ENCODE measurements at regions not wholly inside any gene's neighbourhood (a gene's known extent, or its start where the extent isn't known, plus 50 kb on each side); places are given as distances from the start of the nearest gene placed in this dataset.
"Not testable (repeated sequence)": the region's sequence is repeated elsewhere in the genome, so short reads cannot be mapped to it uniquely, and the experiment has no call there.

GRCh38 chrX:92430574-92430973 lies 651.4 kb downstream of the PCDH11X start:
- not testable (repeated sequence) for H3K9me3 ChIP-seq (ENCODE audit: low read depth); H4K20me1 ChIP-seq (ENCODE audit: insufficient read depth, poor library complexity, severe bottlenecking); H3K36me3 ChIP-seq (replicated peaks; ENCODE audit: insufficient read depth, low read depth); H3K27ac ChIP-seq; H3K79me2 ChIP-seq; H2AFZ ChIP-seq; H3K4me1 ChIP-seq (ENCODE audit: insufficient read depth); H3K4me3 ChIP-seq; H3K9me2 ChIP-seq (replicated peaks; ENCODE audit: insufficient read depth); DNase-seq (ENCODE audit: low spot score); H3K4me2 ChIP-seq; H3K27me3 ChIP-seq

- WGBS (ENCODE audit: low lambda C conversion rate, missing lambda C conversion rate) = 96% methylated on average over 13 of the region's 13 CpGs
- H3K79me2 ChIP-seq; H3K27me3 ChIP-seq; H3K4me2 ChIP-seq; H3K9me2 ChIP-seq (replicated peaks; ENCODE audit: insufficient read depth); H2AFZ ChIP-seq; H4K20me1 ChIP-seq (ENCODE audit: insufficient read depth, poor library complexity, severe bottlenecking); H3K9me3 ChIP-seq (ENCODE audit: low read depth); H3K36me3 ChIP-seq (replicated peaks; ENCODE audit: insufficient read depth, low read depth); DNase-seq (ENCODE audit: low spot score); H3K4me1 ChIP-seq (ENCODE audit: insufficient read depth); H3K27ac ChIP-seq; H3K4me3 ChIP-seq: not testable (repeated sequence)
Observed at GRCh38 chrX:92460539-92460938, 681.4 kb downstream of the PCDH11X start.

- DNase-seq (ENCODE audit: low spot score); H3K79me2 ChIP-seq; H2AFZ ChIP-seq; H3K27me3 ChIP-seq; H3K9me3 ChIP-seq (ENCODE audit: low read depth); H3K4me3 ChIP-seq; H4K20me1 ChIP-seq (ENCODE audit: insufficient read depth, poor library complexity, severe bottlenecking); H3K4me2 ChIP-seq; H3K27ac ChIP-seq; H3K9me2 ChIP-seq (replicated peaks; ENCODE audit: insufficient read depth); H3K4me1 ChIP-seq (ENCODE audit: insufficient read depth); H3K36me3 ChIP-seq (replicated peaks; ENCODE audit: insufficient read depth, low read depth): not testable (repeated sequence)
- WGBS (ENCODE audit: low lambda C conversion rate, missing lambda C conversion rate) = 92% methylated on average over 3 of the region's 3 CpGs
Observed at GRCh38 chrX:92480165-92480564, 701.0 kb downstream of the PCDH11X start.

GRCh38 chrX:92485487-92485886 lies 706.3 kb downstream of the PCDH11X start:
- DNase-seq (ENCODE audit: low spot score); H3K9me2 ChIP-seq (replicated peaks; ENCODE audit: insufficient read depth); H3K79me2 ChIP-seq; H3K4me2 ChIP-seq; H3K36me3 ChIP-seq (replicated peaks; ENCODE audit: insufficient read depth, low read depth); H2AFZ ChIP-seq; H3K27me3 ChIP-seq; H4K20me1 ChIP-seq (ENCODE audit: insufficient read depth, poor library complexity, severe bottlenecking); H3K4me3 ChIP-seq; H3K27ac ChIP-seq; H3K9me3 ChIP-seq (ENCODE audit: low read depth); H3K4me1 ChIP-seq (ENCODE audit: insufficient read depth): not testable (repeated sequence)
- WGBS (ENCODE audit: low lambda C conversion rate, missing lambda C conversion rate) = 91% methylated on average over 3 of the region's 3 CpGs

DNA sequence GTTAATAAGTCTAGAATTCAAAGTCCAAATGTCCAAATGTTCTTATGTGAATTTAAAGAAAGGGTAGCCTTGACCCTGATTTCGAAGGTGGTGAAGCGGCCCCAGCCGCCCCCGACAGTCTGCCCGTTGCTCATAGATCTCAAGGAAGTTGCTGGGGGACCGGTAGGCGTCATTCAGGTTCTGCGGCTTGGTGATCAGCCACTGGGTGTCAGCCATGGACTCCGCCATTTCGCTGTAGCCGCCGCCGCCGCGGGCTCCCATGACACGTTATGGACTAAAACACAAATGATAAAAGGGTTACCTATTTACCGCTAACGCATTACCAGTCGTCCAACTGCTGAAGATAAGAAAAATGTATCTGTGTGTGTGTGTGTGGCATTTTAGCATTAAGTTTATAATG lies 736.1 kb downstream of the PCDH11X start:
- H3K4me1 ChIP-seq (ENCODE audit: insufficient read depth); H3K4me2 ChIP-seq; H3K9me2 ChIP-seq (replicated peaks; ENCODE audit: insufficient read depth); H3K27ac ChIP-seq; H3K79me2 ChIP-seq; H3K36me3 ChIP-seq (replicated peaks; ENCODE audit: insufficient read depth, low read depth); DNase-seq (ENCODE audit: low spot score); H4K20me1 ChIP-seq (ENCODE audit: insufficient read depth, poor library complexity, severe bottlenecking); H3K27me3 ChIP-seq; H3K4me3 ChIP-seq; H3K9me3 ChIP-seq (ENCODE audit: low read depth); H2AFZ ChIP-seq: not testable (repeated sequence)
- WGBS (ENCODE audit: low lambda C conversion rate, missing lambda C conversion rate) = 96% methylated on average over 19 of the region's 19 CpGs

GRCh38 chrX:92528995-92529394 lies 749.8 kb downstream of the PCDH11X start:
- H3K9me3 ChIP-seq (ENCODE audit: low read depth); H4K20me1 ChIP-seq (ENCODE audit: insufficient read depth, poor library complexity, severe bottlenecking); DNase-seq (ENCODE audit: low spot score); H3K27ac ChIP-seq; H3K79me2 ChIP-seq; H3K4me2 ChIP-seq; H3K4me1 ChIP-seq (ENCODE audit: insufficient read depth); H3K27me3 ChIP-seq; H3K4me3 ChIP-seq; H3K9me2 ChIP-seq (replicated peaks; ENCODE audit: insufficient read depth); H3K36me3 ChIP-seq (replicated peaks; ENCODE audit: insufficient read depth, low read depth); H2AFZ ChIP-seq: not testable (repeated sequence)
- WGBS (ENCODE audit: low lambda C conversion rate, missing lambda C conversion rate) = 76% methylated on average over 2 of the region's 2 CpGs

DNA sequence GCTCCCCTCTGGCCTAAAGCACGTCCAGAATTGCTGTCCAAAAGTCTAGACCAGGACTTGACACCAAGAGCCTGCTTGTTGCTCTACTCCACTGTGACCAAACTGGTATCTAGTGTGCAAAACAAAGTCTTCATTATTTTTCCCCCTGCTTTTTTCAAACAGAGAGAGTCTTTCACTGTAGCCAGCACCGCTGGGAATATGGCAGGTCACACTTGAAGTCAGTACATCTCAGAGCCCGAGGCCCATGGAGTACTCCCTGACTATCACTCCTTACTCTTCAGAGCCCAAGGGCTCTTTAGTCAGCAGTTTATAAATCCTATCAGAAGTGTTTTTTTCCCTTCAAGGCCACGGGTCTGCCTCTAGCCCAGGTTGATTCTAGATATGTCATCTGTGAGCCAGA lies 761.3 kb downstream of the PCDH11X start:
- not testable (repeated sequence) for H3K4me2 ChIP-seq; H3K27me3 ChIP-seq; H3K9me3 ChIP-seq (ENCODE audit: low read depth); H3K36me3 ChIP-seq (replicated peaks; ENCODE audit: insufficient read depth, low read depth); H3K27ac ChIP-seq; H2AFZ ChIP-seq; H3K9me2 ChIP-seq (replicated peaks; ENCODE audit: insufficient read depth); H3K79me2 ChIP-seq; DNase-seq (ENCODE audit: low spot score); H3K4me1 ChIP-seq (ENCODE audit: insufficient read depth); H3K4me3 ChIP-seq; H4K20me1 ChIP-seq (ENCODE audit: insufficient read depth, poor library complexity, severe bottlenecking)
- 73% methylated on average over 4 of the region's 4 CpGs for WGBS (ENCODE audit: low lambda C conversion rate, missing lambda C conversion rate)

DNA sequence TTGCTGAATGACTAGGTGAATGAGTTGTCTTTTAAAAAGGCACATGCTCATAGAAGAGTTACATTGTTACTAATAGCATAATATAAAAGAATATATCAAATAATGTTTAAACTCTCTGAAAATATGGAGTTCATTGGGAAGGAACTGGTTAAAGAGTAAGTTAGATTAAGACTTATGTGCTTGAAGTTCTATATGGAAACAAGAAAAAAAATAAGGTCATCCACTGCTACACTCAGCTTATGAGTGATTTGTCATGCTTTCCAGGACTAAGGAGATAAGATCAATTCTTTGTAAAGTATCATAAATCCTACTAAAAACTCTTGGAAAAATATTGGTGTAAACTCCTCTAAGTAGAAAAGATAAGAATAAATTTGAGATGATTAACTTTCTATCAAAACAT lies 779.1 kb downstream of the PCDH11X start:
- not testable (repeated sequence) for H2AFZ ChIP-seq; H3K36me3 ChIP-seq (replicated peaks; ENCODE audit: insufficient read depth, low read depth); H3K9me3 ChIP-seq (ENCODE audit: low read depth); H3K4me1 ChIP-seq (ENCODE audit: insufficient read depth); H4K20me1 ChIP-seq (ENCODE audit: insufficient read depth, poor library complexity, severe bottlenecking); H3K27ac ChIP-seq; H3K4me3 ChIP-seq; H3K4me2 ChIP-seq; H3K27me3 ChIP-seq; H3K79me2 ChIP-seq; DNase-seq (ENCODE audit: low spot score); H3K9me2 ChIP-seq (replicated peaks; ENCODE audit: insufficient read depth)

DNA sequence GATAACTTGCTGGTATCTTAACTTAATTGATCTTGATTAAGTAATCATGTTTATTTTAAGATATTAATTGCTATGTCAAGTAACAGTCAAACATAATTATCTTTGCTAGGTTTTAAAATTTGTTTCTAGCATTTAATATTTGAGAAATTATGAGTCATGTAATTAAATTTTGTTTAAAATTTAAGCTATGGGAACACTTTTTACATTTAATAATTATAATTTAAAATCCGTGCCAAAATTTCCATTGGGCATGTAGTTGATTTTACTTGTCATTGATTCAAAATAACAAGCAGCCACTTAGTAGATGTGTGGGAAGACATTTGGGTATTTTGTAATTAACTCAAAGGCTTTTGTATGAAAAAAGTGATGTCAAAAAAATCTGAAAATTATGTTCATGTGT lies 779.6 kb downstream of the PCDH11X start:
- DNase-seq (ENCODE audit: low spot score); H3K9me2 ChIP-seq (replicated peaks; ENCODE audit: insufficient read depth); H3K4me1 ChIP-seq (ENCODE audit: insufficient read depth); H3K4me3 ChIP-seq; H3K27ac ChIP-seq; H3K79me2 ChIP-seq; H4K20me1 ChIP-seq (ENCODE audit: insufficient read depth, poor library complexity, severe bottlenecking); H2AFZ ChIP-seq; H3K4me2 ChIP-seq; H3K9me3 ChIP-seq (ENCODE audit: low read depth); H3K27me3 ChIP-seq; H3K36me3 ChIP-seq (replicated peaks; ENCODE audit: insufficient read depth, low read depth): not testable (repeated sequence)
- 85% methylated on average over 1 of the region's 1 CpG for WGBS (ENCODE audit: low lambda C conversion rate, missing lambda C conversion rate)

DNA sequence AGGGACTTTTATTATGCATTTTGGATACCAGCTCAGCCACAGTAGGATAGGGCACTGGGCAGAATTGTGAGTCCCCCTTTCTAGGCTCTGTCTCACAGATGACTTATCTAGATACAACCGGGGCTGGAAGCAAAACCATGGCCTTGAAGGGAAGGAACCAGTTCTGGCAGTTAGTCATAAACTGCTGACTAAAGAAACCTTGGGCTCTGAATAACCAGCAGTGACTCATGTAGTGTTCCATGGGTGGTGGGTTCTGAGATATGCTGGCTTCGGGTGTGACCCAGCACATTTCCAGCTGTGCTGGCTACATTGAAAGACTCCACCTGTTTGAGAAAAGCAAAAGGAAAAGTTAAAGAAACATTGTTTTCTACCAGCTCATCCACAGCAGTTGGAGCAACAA lies 780.9 kb downstream of the PCDH11X start:
- not testable (repeated sequence) for H3K9me3 ChIP-seq (ENCODE audit: low read depth); H3K27me3 ChIP-seq; H3K4me1 ChIP-seq (ENCODE audit: insufficient read depth); H3K79me2 ChIP-seq; H3K9me2 ChIP-seq (replicated peaks; ENCODE audit: insufficient read depth); H3K4me2 ChIP-seq; H3K4me3 ChIP-seq; H2AFZ ChIP-seq; H4K20me1 ChIP-seq (ENCODE audit: insufficient read depth, poor library complexity, severe bottlenecking); H3K36me3 ChIP-seq (replicated peaks; ENCODE audit: insufficient read depth, low read depth); DNase-seq (ENCODE audit: low spot score); H3K27ac ChIP-seq
- WGBS (ENCODE audit: low lambda C conversion rate, missing lambda C conversion rate) = 30% methylated on average over 1 of the region's 2 CpGs
